ENCODE measurements at regions not wholly inside any gene's neighbourhood (a gene's known extent, or its start where the extent isn't known, plus 50 kb on each side); places are given as distances from the start of the nearest gene placed in this dataset.

GRCh38 chrX:57848857-57849256 lies 61.4 kb downstream of the ZXDA start:
- no peak for DNase-seq
- peaks cover 0 to 24% (median 3%) of the 10 kb centered on the region in 11 donors for H3K9me3 ChIP-seq
- H3K27ac ChIP-seq: no peak overlapping the region
- no peak for TF ChIP-seq CTCF (IDR thresholded peaks at IDR 0.05)
- H3K4me3 ChIP-seq: no peak overlapping the region
- H3K4me1 ChIP-seq: no peaks in the 10 kb centered on the region
- WGBS, 2 donors: 77 to 84% methylated on average over 4 of the region's 4 CpGs
- no peak for ATAC-seq
- no peaks in the 10 kb centered on the region for H3K36me3 ChIP-seq
- intact Hi-C loops (cut with DNase I): no loop called here
- H3K27me3 ChIP-seq: no peaks in the 10 kb centered on the region

GRCh38 chrX:57822818-57823217 lies 87.4 kb downstream of the ZXDA start:
- H3K4me3 ChIP-seq: no peak overlapping the region
- TF ChIP-seq CTCF (IDR thresholded peaks at IDR 0.05): no peak
- WGBS, 2 donors: 52 to 65% methylated on average over 4 of the region's 4 CpGs
- H3K9me3 ChIP-seq: no peaks in the 10 kb centered on the region
- H3K36me3 ChIP-seq: no peaks in the 10 kb centered on the region
- peaks cover 0 to 13% (median 0%) of the 10 kb centered on the region in 7 donors for H3K27me3 ChIP-seq
- DNase-seq (no peak), ATAC-seq (no peak)
- no peaks in the 10 kb centered on the region for H3K4me1 ChIP-seq
- intact Hi-C loops (cut with DNase I): loop anchor here in 9 of 10 donors (2.0 to 10.0 kb wide), 9 partner anchors 52 to 204 kb away; no protein-coding TSS in a partner anchor
- H3K27ac ChIP-seq: no peak overlapping the region

GRCh38 chrX:57822398-57822797 lies 87.9 kb downstream of the ZXDA start:
- Histone ChIP-seq H3K9me3 (no peaks in the 10 kb centered on the region), H3K4me1 (no peaks in the 10 kb centered on the region), H3K27ac (no peak overlapping the region), H3K27me3 (peaks cover 0 to 9% (median 0%) of the 10 kb centered on the region in 7 donors), H3K4me3 (peak overlapping the region in 6 of 10 donors; percentile 11 to 37 (median 33)), H3K36me3 (no peaks in the 10 kb centered on the region)
- no peak for TF ChIP-seq CTCF (IDR thresholded peaks at IDR 0.05)
- intact Hi-C loops (cut with DNase I): loop anchor here in 9 of 10 donors (2.0 to 10.0 kb wide), 9 partner anchors 52 to 205 kb away; no protein-coding TSS in a partner anchor
- ATAC-seq (no peak), DNase-seq (no peak)
- 58 to 73% methylated on average over 8 of the region's 8 CpGs for WGBS, 2 donors

GRCh38 chrX:57821703-57822387 lies 88.4 kb downstream of the ZXDA start:
- TF ChIP-seq CTCF (IDR thresholded peaks at IDR 0.05): peak; percentile 44 to 73 (median 65)
- H3K4me3 ChIP-seq: peak overlapping the region in 6 of 10 donors; percentile 11 to 37 (median 33)

More at GRCh38 chrX:57821703-57822387, 88.4 kb downstream of the ZXDA start:
- no peaks in the 10 kb centered on the region for H3K4me1 ChIP-seq
- DNase-seq (peak in 1 of 2 donors; percentile 46), ATAC-seq (peak; percentile 62 to 87 (median 82))
- H3K9me3 ChIP-seq: no peaks in the 10 kb centered on the region
- 11 to 17% methylated on average over 8 of the region's 8 CpGs for WGBS, 2 donors
- H3K27ac ChIP-seq: no peak overlapping the region
- no peaks in the 10 kb centered on the region for H3K36me3 ChIP-seq
- intact Hi-C loops (cut with DNase I): loop anchor here in 9 of 10 donors (1.0 to 10.0 kb wide), 10 partner anchors 53 to 205 kb away; no protein-coding TSS in a partner anchor
- peaks cover 0 to 12% (median 0%) of the 10 kb centered on the region in 7 donors for H3K27me3 ChIP-seq

Data from heart right ventricle (tissue), 16 donors.